GM21786 (cell line): ENCODE measurements at regions not wholly inside any gene's neighbourhood (a gene's known extent, or its start where the extent isn't known, plus 50 kb on each side); places are given as distances from the start of the nearest gene placed in this dataset.
"Not testable (repeated sequence)": the region's sequence is repeated elsewhere in the genome, so short reads cannot be mapped to it uniquely, and the experiment has no call there.

Experiments used
- ATAC-seq: cut with Tn5 transposase; IDR thresholded peaks from one replicate; pipeline ENCODE4 v1.9.1; 2021; ENCODE audit not compliant: unreplicated experiment

GRCh38 chr14:71454010-71454409 is 478.2 kb upstream of the RGS6 start:
- ATAC-seq = no peak

GRCh38 chr14:71454513-71455332 is 477.5 kb upstream of the RGS6 start:
- no peak for ATAC-seq

GRCh38 chr14:71460091-71460490 is 472.1 kb upstream of the RGS6 start:
- no peak for ATAC-seq

- not testable (repeated sequence) for ATAC-seq
Measured at GRCh38 chr14:71461617-71462016, 470.6 kb upstream of the RGS6 start.

GRCh38 chr14:71463807-71464206 is 468.4 kb upstream of the RGS6 start:
- ATAC-seq = no peak

- no peak for ATAC-seq
Measured at GRCh38 chr14:71464840-71465239, 467.4 kb upstream of the RGS6 start.

GRCh38 chr14:71465316-71465715 is 466.9 kb upstream of the RGS6 start:
- ATAC-seq = no peak

- ATAC-seq = no peak
Measured at GRCh38 chr14:71466251-71466650, 466.0 kb upstream of the RGS6 start.

GRCh38 chr14:71466946-71467345 is 465.3 kb upstream of the RGS6 start:
- ATAC-seq = no peak

GRCh38 chr14:71467361-71467811 is 464.8 kb upstream of the RGS6 start:
- ATAC-seq = no peak

- no peak for ATAC-seq
Measured at GRCh38 chr14:71468701-71469100, 463.5 kb upstream of the RGS6 start.

- ATAC-seq = no peak
Measured at GRCh38 chr14:71469643-71470335, 462.4 kb upstream of the RGS6 start.

GRCh38 chr14:71471634-71472355 is 460.4 kb upstream of the RGS6 start:
- no peak for ATAC-seq

GRCh38 chr14:71472356-71473340 is 459.6 kb upstream of the RGS6 start:
- ATAC-seq = peak; percentile 54

- ATAC-seq = no peak
Measured at GRCh38 chr14:71473843-71474242, 458.4 kb upstream of the RGS6 start.

GRCh38 chr14:71474301-71475265 is 457.6 kb upstream of the RGS6 start:
- no peak for ATAC-seq

GRCh38 chr14:71475916-71476315 is 456.3 kb upstream of the RGS6 start:
- no peak for ATAC-seq

GRCh38 chr14:71478542-71478941 is 453.7 kb upstream of the RGS6 start:
- no peak for ATAC-seq

GRCh38 chr14:71481021-71481654 is 451.1 kb upstream of the RGS6 start:
- no peak for ATAC-seq
